ENCODE measurements at regions not wholly inside any gene's neighbourhood (a gene's known extent, or its start where the extent isn't known, plus 50 kb on each side); places are given as distances from the start of the nearest gene placed in this dataset.

- TF ChIP-seq, protein P1, sequence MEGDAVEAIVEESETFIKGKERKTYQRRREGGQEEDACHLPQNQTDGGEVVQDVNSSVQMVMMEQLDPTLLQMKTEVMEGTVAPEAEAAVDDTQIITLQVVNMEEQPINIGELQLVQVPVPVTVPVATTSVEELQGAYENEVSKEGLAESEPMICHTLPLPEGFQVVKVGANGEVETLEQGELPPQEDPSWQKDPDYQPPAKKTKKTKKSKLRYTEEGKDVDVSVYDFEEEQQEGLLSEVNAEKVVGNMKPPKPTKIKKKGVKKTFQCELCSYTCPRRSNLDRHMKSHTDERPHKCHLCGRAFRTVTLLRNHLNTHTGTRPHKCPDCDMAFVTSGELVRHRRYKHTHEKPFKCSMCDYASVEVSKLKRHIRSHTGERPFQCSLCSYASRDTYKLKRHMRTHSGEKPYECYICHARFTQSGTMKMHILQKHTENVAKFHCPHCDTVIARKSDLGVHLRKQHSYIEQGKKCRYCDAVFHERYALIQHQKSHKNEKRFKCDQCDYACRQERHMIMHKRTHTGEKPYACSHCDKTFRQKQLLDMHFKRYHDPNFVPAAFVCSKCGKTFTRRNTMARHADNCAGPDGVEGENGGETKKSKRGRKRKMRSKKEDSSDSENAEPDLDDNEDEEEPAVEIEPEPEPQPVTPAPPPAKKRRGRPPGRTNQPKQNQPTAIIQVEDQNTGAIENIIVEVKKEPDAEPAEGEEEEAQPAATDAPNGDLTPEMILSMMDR (IDR thresholded peaks at IDR 0.05; ENCODE audit: low read depth, low read length): no peak
- no peak overlapping the region for H3K4me3 ChIP-seq (ENCODE audit: low read depth, low read length)
These were observed 701.5 kb downstream of the BCL11A start for GRCh38 chr2:59851836-59852475.

- TF ChIP-seq, protein P1 (IDR thresholded peaks at IDR 0.05; ENCODE audit: low read depth, low read length): no peak
- no peak overlapping the region for H3K4me3 ChIP-seq (ENCODE audit: low read depth, low read length)
These were observed 702.9 kb downstream of the BCL11A start for GRCh38 chr2:59850554-59850953.

DNA sequence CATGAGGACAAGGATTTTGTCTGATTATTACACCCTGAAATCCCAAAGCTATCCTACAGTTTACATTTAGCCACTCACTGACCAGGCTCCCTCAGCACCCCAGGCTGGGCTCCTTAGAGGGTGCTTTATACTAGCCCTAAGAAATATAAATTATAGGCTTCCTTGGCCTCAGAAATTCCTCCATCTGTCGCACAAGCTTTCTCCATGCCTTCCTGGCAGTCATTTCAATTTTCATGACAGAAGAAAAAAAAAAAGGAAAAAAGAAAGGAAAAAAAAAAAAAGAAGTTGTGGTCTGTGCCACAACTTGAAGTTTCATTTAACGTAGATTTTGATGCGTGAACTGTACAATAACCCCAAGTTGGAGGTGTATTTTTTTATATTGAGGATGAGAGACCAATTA, 719.5 kb downstream of the BCL11A start:
- TF ChIP-seq, protein P1 (IDR thresholded peaks at IDR 0.05; ENCODE audit: low read depth, low read length): no peak
- H3K4me3 ChIP-seq (ENCODE audit: low read depth, low read length): no peak overlapping the region

DNA sequence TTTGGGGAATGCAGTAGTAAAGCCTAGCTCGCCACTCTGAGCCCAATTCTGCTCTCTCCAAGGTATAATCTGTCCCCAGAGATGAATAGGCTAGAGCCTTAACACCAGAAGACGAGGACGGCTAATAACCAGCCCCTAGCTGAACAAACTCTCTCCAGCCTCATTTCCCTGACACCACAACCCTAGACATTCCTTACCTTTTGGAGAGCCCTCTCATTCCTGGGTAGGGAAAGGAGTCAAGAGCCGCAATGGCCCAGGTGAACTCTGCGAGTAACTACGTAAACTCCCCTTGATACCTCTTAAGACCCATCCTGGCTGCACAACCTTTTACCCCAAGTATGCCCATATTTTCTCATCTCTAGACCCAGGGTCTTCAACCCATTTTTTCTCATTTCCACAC, 722.9 kb downstream of the BCL11A start:
- TF ChIP-seq, protein P1 (IDR thresholded peaks at IDR 0.05; ENCODE audit: low read depth, low read length): no peak
- H3K4me3 ChIP-seq (ENCODE audit: low read depth, low read length): no peak overlapping the region

DNA sequence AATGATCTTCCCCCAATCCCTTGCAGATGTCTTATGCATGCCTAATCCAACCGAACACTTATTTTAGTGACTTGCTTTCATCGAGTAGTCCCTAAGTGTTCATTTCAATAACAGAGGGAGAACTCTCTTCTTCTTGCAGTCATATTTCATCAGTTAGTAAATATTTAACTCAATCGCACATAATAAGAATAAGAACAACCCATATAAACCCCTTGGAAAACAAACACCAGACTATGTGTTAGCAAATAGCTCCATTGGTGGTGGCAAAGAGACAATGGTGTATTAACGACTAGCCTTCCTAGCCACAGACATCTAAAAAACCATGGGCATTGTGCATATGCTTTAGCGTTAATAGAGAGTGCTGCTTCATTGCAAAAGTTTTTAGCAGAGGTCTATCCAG, 725.8 kb downstream of the BCL11A start:
- TF ChIP-seq, protein P1 (IDR thresholded peaks at IDR 0.05; ENCODE audit: low read depth, low read length): no peak
- H3K4me3 ChIP-seq (ENCODE audit: low read depth, low read length): no peak overlapping the region

DNA sequence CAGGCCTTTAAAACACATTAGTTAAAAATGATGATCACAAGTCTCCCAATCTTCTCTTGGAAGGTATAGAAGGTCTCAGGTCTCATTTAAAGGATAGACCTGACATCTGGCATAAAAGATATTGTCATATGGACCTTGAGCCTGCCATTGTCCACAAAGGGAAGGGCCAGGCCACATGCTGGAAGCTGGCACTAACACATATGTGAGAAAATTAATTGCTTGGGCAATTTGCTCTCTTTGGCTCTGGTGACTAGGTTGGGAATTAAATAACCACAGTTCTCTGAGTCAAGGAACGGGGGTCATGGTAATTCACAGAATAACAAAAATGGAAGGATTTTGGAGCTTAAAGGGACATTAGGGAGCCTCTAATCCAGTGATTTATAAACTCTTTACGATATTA, 727.3 kb downstream of the BCL11A start:
- TF ChIP-seq, protein P1 (IDR thresholded peaks at IDR 0.05; ENCODE audit: low read depth, low read length): no peak
- no peak overlapping the region for H3K4me3 ChIP-seq (ENCODE audit: low read depth, low read length)

- TF ChIP-seq, protein P1 (IDR thresholded peaks at IDR 0.05; ENCODE audit: low read depth, low read length): no peak
- no peak overlapping the region for H3K4me3 ChIP-seq (ENCODE audit: low read depth, low read length)
These were observed 729.1 kb downstream of the BCL11A start for GRCh38 chr2:59824314-59824713.

Data from WI38 (cell line).